ENCODE measurements at regions not wholly inside any gene's neighbourhood (a gene's known extent, or its start where the extent isn't known, plus 50 kb on each side); places are given as distances from the start of the nearest gene placed in this dataset.

DNA sequence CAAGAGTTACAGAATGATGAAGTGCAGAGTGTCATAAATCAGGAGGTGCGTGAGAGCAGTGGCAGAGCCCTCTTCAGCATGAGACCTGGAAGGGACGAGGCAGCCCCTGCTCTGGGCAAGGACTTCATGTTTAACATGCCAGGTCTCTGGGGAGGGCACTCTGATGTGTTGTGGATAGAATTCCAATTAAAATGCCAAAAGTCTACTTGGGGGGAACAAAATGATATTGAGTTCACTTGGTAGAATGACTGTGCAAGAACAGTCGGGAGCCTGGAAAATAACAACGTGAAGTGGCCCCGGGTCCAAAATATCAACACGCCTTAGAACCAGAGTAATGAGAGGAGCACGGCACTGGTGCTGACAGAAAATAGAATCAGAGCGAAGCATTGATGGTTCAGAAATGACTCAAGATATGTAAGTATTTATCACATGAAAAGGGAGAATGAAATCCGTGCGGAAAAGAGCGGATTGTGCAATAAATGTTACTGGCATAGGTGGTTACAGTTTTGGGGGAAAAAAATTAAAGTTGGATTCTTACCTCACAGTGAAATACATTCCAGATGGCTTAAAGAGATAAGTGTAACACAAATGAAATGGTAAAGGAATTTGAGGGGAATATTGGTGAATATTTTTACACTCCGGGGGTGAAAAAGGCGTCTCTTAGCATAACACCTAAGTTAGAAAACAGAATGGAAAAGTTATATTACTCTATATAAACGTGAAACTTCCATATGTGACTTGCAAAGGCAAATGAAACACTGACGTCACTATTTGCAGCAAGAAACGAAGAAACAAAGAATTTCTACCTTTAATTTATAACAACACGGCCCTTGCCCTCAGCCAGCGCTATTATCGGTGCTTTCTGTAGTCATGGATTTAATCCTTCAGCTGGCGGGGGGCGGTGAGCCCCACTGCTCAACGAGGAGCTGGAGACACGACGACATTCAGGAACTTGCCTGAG lies 159.4 kb upstream of the TWIST2 start:
- DNase-seq (ENCODE audit: low read depth) = no peak

DNA sequence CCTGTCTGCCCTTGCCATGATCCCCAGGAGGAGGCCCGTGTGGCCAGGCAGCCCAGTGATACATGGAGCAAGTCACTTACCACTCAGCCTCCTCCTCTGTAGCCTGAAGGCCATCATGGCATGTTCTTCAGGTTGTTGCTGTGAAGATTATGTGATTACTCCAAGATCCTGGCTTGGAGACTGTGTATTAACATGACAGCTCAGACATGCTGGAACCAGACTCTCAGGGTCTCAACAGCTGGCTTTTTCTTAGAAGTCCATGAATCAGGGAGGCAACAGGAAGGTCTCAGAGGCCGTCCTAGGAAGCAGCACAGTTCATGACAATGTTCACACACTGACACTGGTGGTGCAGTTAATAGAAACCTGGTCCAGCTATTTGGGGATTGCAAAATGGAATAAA lies 158.6 kb upstream of the TWIST2 start:
- no peak for DNase-seq (ENCODE audit: low read depth)

DNA sequence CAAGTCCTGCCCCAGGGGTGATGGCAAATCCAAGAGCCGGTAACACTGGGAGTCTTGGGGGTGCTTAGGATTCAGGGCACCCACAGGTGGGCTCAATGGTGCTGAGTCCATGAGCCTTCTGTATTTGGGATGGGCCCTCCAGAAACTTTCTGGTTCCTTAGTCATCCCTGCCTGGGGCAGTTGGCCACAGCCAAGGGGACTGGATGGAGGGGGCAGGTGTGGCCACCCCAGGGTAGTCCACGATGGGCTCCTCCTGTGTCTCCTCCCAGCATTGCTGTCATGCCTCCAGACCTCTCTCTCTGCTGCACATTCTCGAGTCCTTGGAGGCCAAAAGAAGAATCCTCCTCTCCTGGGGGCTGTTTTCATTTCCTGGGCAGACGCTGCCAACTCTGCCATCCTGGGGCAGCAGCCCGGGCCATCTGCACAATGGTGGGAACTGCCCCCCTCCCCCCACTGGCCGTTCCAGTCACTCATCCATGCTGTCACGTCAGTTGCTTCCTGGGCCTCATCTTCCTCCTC lies 158.0 kb upstream of the TWIST2 start:
- no peak for DNase-seq (ENCODE audit: low read depth)

DNA sequence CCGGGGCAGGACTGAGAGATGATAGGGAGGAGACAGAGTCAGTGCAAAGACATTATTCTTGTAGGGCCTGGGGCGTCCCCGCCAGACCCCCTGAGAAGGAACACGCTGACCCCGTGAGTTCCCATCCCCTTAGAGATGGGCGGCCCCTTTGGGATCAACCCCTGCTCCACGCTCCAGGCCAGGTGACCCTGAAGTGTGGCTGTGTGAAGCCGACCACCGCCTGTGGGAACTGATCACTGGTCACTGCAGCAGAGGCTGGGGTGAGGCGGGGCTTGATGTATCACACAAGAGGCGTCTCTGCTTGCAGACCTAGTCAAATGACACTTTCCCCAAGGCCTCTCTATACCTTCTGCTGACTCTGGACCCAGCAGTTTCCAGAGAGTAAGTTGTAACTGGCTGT lies 157.4 kb upstream of the TWIST2 start:
- no peak for DNase-seq (ENCODE audit: low read depth)

DNA sequence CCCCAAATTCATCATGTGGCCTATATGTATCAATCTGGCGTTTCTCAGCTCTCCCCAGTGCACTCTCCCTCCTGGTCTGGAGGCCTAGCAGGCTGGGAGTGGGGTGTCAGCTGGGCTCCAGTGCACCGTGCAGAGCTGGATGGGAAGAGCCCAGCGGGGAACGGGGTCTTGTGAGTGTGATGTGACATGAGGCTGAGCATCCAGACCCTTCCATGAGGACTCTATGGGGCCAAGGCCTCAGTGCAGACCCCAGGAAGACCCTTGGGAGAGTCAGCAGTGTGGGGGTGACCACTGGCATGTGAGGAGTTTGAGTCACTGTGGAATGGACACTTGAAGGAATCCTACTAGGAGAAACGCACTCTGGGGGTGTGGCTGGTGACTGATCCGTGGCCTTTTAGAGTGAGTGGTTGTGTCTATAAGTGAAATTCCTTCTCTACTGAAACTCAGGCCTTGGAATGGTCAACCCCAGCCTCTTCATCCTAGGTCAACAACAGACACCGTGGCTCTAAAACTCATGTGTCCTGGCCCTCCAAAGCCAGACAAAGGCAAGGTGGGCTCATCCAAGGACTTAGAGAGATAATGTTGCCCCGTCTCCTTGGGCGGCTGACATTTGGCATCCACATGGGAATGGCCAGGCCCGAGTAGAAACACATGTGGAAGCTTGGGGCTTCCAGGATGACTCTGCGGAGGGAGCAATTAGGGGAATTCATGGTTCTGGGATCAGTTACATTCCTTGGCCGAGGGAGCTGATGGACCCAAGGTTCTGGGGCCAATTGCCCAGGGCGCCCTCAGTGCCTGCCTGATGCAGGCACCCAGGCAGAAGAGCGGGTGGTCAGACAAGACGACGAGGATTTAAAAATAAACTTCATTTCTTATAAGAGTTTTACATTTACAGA lies 156.0 kb upstream of the TWIST2 start:
- no peak for DNase-seq (ENCODE audit: low read depth)

DNA sequence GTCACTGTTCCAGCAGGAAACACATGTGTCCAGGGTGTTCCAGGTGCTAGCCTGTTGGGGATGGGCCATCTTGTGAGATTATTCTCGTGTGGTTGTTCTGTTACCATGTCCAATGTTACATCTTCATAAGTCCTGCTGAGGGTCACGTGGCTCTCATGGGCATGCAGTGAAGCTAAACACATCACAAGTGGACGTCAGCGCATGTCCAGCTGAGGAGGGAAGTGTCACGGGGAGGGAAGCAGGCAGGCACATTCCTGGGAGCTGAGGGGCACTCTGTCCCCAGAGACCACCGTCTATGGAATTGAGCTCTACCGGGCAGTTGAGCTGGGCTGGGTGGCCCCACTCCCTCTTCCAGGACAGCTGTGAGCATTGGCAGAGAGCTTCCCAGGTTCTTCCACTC lies 155.3 kb upstream of the TWIST2 start:
- no peak for DNase-seq (ENCODE audit: low read depth)

DNA sequence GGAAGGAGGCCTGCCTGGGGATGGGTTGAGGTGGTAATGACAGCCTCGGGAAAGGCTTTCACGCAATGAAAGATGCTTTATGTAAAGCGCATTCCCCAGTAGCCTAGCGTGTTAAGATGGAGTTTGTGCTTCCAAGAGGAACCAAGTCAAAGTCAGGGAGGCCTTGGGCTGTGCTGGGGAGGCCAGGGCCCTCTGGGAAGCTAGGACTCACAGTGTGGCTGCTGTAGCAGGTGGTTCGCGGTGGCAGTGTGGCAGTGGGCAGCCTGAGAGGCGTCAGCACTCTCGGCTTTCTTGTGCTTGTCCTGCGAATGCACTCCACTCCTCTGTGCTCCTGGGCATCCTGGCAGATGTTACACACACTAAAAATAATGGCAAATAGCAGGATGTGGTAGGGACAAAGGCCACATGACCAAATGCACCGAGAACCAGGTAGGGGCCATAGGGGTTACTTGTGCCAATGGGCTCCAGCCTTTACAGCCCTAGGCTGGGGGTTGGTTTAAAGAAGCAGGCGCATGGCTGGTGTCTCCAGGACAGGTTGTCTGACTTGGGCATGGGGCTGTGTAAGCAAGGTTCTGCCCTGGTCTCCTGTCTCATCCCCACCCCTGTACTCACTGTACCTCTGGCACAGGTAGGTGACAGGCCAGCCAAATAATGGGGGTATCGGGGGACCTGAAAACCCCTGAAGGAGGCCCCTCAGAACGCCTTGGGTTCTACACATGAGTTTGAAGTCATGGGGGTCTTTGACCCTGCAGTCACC lies 154.4 kb upstream of the TWIST2 start:
- no peak for DNase-seq (ENCODE audit: low read depth)

DNA sequence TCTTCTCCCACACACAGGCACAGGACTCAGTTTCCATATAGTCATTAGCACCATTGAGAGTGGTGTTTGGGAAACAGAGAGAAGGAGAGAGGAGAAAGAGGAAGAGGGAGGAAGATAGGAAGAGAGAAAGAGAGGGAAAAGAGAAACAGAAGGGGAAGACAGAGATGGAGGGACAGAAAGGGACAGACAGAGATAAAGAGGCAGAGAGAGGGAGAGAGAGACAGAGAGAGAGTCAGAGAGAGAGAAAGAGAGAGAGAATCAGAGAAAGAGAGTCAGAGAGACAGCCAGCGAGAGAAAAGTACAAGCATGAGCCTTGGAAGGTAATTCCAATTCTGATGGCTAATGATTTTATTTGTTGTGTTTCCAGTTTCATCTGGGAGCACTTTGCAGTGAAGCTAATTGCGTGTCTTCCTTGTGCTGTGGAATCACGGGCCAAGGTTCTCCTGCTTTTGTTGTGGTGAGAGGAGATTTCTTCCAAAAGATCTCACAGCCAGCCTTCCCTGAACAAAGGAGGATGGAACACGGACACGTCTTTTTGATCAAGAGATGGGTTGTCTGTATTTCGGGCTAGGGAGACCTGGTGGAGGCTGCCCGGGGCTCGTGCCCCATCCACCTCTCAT lies 153.6 kb upstream of the TWIST2 start:
- no peak for DNase-seq (ENCODE audit: low read depth)

DNA sequence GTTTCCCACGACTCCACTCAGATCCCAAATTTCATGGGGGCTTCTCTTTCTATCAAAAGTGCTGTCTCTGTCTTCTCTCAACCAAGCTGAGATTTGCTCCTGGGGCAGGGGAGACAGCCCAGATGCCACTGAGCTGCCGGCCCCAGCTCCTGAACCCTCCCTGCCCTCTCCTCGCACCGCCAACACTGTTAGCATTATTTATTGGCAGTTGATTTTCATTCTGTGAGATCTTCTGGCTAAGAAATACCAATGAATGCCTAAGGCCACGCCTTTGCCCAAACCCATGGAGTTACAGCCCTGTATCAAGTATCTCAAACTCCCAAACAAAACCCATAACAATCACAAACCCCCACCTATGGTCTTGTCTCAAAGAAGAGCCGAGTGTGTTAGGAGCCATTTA lies 153.0 kb upstream of the TWIST2 start:
- DNase-seq (ENCODE audit: low read depth) = no peak

DNA sequence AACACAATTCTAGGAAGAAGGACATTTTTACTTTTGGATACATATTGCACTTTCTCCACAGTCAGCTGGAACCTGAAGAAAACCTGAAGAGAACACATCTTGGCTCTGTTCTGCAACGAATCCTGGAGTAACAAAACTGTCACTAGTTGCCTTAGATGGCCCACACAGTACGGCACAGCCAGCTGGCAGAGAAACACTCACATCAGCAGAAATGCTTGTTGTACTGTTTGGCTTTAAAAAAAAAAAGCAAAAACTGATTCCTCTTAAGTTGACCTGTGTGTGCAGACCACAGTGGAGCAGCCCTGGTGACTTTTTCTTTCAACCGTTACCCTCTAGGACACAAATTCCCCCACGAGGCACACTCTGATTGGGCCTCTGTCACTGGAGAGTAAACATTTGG lies 152.3 kb upstream of the TWIST2 start:
- no peak for DNase-seq (ENCODE audit: low read depth)

DNA sequence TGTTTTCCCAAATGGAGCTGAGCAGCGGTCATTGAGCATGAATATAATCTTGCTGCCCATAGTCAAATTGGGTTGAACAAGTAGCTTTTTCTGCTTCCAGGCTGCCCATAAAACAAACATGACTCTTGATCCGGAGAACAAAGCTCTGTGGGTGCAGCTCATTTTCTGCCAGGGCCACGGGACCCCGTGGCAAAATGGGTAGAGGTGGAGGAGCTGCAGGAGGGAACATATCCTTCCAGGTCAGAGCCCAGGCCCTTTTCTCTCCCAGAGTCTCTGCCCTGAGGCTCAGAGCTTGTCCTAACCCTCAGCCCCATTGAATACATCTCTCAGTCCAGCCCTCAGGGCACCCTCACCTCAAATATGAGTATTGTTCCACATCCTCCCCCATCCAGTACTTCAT lies 151.6 kb upstream of the TWIST2 start:
- DNase-seq (ENCODE audit: low read depth) = no peak

DNA sequence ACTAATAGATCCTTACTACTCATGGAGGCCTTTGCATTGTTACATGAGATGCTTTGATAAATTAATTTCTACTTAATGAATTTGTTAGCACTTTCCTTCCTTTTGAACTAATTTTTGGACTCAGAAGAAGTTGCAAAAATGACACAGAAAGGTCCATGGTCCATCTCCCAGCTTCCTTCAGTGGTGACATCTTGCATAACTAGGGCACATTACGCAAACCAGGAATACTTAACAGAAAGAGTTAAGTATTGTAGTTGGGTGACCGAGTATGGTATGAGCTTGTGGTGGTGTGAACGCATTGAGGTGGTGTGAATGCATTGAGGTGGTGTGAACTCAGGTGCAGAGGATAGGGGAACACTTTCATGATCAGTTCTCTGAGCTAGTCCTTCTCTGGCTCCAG lies 151.1 kb upstream of the TWIST2 start:
- no peak for DNase-seq (ENCODE audit: low read depth)

DNA sequence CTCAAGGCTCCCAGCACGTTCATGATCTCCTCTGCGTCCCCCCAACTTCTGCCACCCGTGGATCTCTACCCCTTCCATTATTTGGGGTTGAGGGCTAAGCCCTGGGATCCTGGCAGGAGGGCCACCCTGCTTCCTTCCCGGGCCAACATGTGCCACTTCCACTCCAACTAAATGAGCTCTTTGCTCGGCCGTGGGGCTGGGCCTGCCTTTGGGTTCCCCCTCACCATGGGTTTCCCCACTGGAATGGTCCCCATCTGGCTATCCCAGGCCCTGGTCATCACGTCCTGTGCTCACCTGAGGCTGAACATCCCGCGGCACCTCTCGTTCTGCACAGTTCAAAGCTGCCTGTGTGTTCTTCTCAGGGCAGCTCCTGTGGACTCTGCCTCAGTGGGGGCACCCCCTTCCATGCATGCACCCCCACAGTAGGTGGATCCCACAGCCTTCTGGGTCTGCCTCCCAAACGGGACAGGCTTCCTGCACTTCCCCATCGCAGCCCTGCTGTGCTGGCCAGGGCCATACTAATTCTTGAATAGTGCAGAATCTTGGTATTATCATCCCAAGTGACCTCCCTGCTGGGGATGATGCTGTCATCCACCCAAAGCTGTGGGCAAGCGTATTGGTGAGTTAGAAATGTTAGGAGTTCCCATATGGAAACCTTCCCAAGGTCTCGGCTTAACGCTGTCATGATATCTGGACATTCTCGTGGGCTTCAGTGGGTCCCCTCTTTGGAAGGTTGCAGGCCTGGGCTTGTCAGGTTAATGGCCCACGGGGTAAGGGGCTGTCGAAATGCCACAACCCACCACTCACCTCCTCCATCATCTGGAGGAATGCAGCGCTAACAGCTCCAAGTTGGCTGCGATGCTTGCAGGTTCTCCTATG lies 150.5 kb upstream of the TWIST2 start:
- DNase-seq (ENCODE audit: low read depth) = no peak

DNA sequence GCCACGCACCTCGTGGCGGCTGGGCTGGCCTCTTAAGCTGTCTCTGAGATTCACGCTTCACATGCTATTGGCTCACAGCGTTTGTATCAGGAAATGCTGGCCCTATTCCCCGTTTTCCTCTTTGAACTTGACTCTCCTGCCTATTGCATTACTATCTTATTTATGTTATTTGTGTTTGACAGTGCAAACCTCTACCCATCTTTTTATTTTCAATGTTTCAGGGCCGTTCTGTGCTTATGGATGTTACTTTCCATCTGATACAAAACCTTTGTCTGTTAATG lies 149.9 kb upstream of the TWIST2 start:
- DNase-seq (ENCODE audit: low read depth) = no peak

DNA sequence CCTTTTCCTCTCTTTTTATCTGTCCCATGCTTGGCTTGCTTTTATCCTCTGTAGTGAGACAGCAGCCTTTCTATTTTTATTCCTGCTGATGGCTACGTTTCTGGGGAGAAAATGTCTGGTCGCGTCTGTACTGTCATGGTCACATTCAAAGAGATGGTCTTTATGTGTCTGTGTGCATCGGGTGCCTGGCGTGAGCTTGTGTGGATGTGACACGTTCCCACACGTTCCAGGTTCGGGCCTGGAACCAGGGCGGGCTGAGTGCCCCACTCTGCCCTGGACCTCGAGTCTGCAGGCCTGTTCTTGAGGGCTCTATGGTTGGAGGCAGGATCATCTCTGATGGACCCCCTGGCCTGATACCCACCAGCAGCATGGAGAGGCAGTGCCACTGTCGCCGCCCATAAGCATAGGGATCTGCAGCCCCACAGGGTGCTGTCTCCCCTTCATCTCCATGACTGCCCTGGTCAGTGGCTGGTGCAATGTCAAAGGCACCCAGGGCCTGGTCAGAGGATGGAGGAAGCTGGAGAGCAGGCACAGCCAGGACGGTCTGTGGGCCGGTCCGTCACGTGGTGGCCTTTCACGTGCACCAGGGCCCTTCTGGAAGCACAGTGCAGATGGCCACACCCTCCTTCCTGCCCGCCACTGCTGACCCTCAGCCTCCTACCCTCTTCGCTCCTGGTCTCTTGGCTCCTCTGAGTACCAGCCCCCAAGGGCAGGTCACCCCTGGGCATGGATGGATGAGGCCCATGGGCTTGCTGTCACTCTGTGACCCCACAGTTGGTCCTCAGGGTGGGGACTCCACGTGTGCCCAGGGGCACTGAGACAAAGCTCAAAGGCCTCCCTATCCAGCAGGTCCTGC lies 149.2 kb upstream of the TWIST2 start:
- DNase-seq (ENCODE audit: low read depth) = no peak

DNA sequence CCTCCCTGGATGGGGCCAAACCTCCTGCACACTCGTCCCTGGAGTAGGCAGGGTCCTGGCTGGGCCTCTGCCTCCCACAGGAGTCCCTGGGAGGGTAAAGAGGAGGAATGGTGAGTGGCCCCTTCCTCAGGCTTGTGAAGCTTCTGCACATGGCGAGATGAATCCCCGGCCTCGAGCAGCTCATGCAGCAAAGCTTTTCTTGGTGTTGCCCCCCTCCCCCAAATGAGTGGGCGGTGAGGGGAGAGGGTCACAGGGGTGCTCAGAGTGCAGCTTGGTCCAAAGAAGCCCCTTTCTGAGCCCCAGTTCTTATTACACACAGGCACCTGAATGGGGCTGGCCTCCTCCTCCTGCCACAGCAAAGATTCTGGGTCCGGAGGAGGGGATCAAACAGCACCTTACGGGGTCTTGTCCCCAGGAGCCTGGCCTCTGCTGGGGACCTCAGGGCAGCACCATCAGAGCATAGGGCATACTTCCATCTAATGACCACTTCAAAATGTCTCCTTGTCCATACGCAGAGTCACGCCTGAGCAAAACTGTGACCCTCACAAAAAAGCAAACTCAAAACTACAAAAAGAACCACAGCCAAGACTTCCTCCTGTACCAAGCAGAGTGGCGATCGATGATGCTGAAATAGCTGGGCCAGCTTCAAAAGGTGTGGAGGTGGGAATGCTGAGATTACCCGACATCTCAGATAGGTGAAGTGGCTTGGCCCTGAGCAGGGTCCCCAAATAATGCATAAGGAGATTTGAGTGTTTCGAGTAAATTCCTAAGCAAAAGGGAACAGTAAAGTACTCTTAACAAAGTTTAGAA lies 148.4 kb upstream of the TWIST2 start:
- no peak for DNase-seq (ENCODE audit: low read depth)

DNA sequence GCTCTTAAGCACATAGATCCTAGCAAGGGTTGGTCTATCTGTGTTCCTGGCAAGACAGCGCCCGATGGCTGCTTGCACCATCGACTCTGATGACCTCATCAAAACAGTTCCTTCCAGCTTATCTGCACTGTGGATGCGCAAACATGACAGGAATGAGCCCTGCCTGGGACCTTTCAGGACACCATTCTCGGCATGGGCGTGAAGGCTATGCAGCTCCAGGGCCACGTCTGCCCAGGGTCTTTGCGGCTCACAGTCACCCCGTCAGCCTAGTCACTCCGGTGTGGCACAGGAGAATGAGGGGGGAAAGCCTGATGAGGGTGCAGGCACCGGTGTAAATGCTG lies 147.8 kb upstream of the TWIST2 start:
- DNase-seq (ENCODE audit: low read depth) = no peak

DNA sequence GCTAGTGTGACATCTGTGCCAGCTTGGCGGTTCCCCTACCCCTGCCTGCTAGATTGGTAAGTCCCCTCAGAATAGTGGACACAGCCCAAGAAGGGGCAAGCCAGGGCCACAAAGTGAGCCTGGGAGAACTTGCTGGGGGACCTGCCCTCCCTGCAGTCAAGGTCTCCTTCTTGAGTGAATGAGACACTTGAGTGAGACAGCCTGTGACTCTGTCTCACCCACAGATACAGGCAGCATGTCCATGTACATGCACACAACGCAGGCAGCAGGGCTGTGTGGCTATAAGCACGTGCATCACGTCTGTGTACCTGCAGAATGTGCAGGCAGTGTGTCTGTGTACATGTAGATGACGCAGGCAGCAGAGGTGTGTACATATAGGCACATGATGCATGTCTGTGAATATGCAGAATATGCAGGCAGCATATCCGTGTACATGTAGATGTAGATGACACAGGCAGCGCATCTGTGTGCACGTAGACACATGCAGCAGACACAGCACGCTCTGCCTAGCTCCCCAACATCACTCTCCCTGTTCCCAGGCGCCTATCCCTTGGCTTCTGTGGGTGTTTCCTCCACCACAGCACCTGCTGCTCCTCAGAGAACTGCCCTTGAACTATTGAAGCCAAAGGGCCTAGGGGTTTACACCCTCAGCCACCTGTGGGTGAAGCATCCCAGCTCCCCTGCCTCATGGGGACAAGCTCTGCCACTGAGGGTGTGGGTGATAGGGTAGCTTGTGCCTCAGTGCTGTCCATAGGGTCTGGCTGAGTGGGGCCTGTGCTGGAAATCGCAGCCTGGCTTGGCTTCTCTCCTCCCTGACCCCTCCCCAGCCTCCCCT lies 147.2 kb upstream of the TWIST2 start:
- DNase-seq (ENCODE audit: low read depth) = no peak
